Loucy (cell line): ENCODE measurements at regions not wholly inside any gene's neighbourhood (a gene's known extent, or its start where the extent isn't known, plus 50 kb on each side); places are given as distances from the start of the nearest gene placed in this dataset.

ENCODE experiments used
- EZH2phosphoT487 ChIP-seq: fragments of 200-600 bp; IDR thresholded peaks from 2 replicates; pipeline ENCODE4 v1.6.1; 2018; ENCODE audit warnings: antibody characterized with exemption, mild to moderate bottlenecking, moderate library complexity, borderline replicate concordance
- TF ChIP-seq, protein P1 (sequence below): fragments of 200-600 bp; sonication (generic); conservative IDR thresholded peaks from 2 replicates; pipeline ENCODE4 v1.5.1; 2014; ENCODE audit warnings: mild to moderate bottlenecking, antibody characterized with exemption, low read length

DNA sequence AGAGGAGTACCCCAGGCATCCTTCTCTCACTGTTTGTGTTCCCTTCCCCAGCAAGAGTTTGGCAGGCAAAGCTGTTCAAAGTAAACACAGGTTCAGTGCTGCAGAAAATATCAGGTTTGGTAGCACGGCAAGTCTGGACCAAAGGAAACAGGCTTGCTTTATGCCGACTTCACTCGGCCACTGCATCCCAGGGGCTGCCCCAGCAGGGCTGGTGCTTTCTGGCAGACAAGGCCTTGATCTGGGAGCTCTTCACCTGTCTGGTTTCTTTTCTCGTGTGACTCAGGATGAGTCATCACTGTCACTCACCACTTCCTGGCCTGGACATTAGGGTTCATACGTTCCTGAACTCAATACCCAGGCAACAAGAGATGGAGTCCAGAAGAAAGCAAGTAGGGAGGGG is 52.6 kb upstream of the NAV2 start:
- TF ChIP-seq, protein P1, sequence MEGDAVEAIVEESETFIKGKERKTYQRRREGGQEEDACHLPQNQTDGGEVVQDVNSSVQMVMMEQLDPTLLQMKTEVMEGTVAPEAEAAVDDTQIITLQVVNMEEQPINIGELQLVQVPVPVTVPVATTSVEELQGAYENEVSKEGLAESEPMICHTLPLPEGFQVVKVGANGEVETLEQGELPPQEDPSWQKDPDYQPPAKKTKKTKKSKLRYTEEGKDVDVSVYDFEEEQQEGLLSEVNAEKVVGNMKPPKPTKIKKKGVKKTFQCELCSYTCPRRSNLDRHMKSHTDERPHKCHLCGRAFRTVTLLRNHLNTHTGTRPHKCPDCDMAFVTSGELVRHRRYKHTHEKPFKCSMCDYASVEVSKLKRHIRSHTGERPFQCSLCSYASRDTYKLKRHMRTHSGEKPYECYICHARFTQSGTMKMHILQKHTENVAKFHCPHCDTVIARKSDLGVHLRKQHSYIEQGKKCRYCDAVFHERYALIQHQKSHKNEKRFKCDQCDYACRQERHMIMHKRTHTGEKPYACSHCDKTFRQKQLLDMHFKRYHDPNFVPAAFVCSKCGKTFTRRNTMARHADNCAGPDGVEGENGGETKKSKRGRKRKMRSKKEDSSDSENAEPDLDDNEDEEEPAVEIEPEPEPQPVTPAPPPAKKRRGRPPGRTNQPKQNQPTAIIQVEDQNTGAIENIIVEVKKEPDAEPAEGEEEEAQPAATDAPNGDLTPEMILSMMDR = no peak
- TF ChIP-seq EZH2phosphoT487 = no peak
